NT2/D1 (cell line): ENCODE measurements at regions not wholly inside any gene's neighbourhood (a gene's known extent, or its start where the extent isn't known, plus 50 kb on each side); places are given as distances from the start of the nearest gene placed in this dataset.

Experiments
- DNase-seq: peaks from one replicate; pipeline ENCODE4 v3.0.0-alpha.2; 2011; ENCODE audit warnings: low read depth, low spot score
- H3K27me3 ChIP-seq: 2 replicates; pipeline ENCODE4 v1.6.0; 2011; ENCODE audit warnings: mild to moderate bottlenecking; ENCODE audit not compliant: insufficient read length, insufficient read depth
- H3K36me3 ChIP-seq: 2 replicates; pipeline ENCODE4 v1.6.1; 2011; ENCODE audit warnings: mild to moderate bottlenecking, low read length, mixed read lengths; ENCODE audit not compliant: insufficient read depth, insufficient read length
- H3K4me1 ChIP-seq: 2 replicates; pipeline ENCODE4 v1.5.1; 2011; ENCODE audit not compliant: insufficient read depth, insufficient read length
- H3K4me3 ChIP-seq: 2 replicates; pipeline ENCODE4 v1.5.1; 2011; ENCODE audit warnings: low read depth; ENCODE audit not compliant: insufficient read length
- H3K9ac ChIP-seq: 2 replicates; pipeline ENCODE4 v1.6.0; 2011; ENCODE audit warnings: low read depth; ENCODE audit not compliant: insufficient read length
- H3K9me3 ChIP-seq: 2 replicates; pipeline ENCODE4 v1.5.1; 2011; ENCODE audit warnings: mild to moderate bottlenecking, low read length; ENCODE audit not compliant: insufficient read depth
- SUZ12 ChIP-seq: IDR thresholded peaks from 2 replicates; pipeline ENCODE4 v1.6.1; 2011; ENCODE audit not compliant: insufficient read length, insufficient read depth; ENCODE audit errors: extremely low read depth
- YY1 ChIP-seq: IDR thresholded peaks from 2 replicates; pipeline ENCODE4 v1.6.1; 2011; ENCODE audit not compliant: insufficient read length, insufficient read depth
- ZNF274 ChIP-seq: IDR thresholded peaks from 2 replicates; pipeline ENCODE4 v1.6.1; 2011; ENCODE audit warnings: mild to moderate bottlenecking, low read depth, low read length

- TF ChIP-seq SUZ12 (no peak), YY1 (no peak), ZNF274 (no peak)
- Histone ChIP-seq H3K4me3 (no peak overlapping the region), H3K27me3 (no peaks in the 10 kb centered on the region), H3K9ac (no peak overlapping the region), H3K4me1 (no peaks in the 10 kb centered on the region), H3K36me3 (no peaks in the 10 kb centered on the region), H3K9me3 (no peaks in the 10 kb centered on the region)
- DNase-seq = no peak
Observed at GRCh38 chr5:92460505-92460904, 1077.4 kb upstream of the ARRDC3 start.

GRCh38 chr5:92459654-92460053 is 1076.5 kb upstream of the ARRDC3 start:
- H3K27me3 ChIP-seq = no peaks in the 10 kb centered on the region
- H3K9ac ChIP-seq = no peak overlapping the region
- H3K36me3 ChIP-seq = no peaks in the 10 kb centered on the region
- no peaks in the 10 kb centered on the region for H3K9me3 ChIP-seq
- TF ChIP-seq SUZ12 (no peak), YY1 (no peak), ZNF274 (no peak)
- DNase-seq = no peak
- no peaks in the 10 kb centered on the region for H3K4me1 ChIP-seq
- no peak overlapping the region for H3K4me3 ChIP-seq

DNA sequence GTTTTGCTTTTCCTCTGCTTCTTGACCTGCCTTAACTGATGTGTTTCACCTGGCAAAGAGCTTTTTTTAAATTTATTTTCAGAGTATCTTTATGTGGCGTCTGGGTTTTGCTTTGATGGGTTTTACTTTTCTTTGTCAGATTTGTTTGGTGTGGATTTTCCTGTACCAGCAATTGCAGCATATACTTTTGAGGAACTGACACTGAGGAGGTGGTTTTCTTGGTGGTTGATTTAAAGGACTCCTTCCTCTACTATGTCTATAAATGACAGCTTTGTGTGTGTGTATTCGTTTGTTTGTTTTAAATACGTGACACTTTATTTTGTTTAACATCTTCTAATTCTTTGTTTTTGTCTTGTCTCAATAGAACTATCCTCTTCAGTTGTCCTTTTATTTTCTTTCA is 1071.9 kb upstream of the ARRDC3 start:
- no peaks in the 10 kb centered on the region for H3K9me3 ChIP-seq
- no peak for DNase-seq
- no peak overlapping the region for H3K4me3 ChIP-seq
- H3K27me3 ChIP-seq = no peaks in the 10 kb centered on the region
- no peaks in the 10 kb centered on the region for H3K36me3 ChIP-seq
- no peak overlapping the region for H3K9ac ChIP-seq
- no peaks in the 10 kb centered on the region for H3K4me1 ChIP-seq
- TF ChIP-seq SUZ12 = no peak
- TF ChIP-seq ZNF274 = no peak
- no peak for TF ChIP-seq YY1

DNA sequence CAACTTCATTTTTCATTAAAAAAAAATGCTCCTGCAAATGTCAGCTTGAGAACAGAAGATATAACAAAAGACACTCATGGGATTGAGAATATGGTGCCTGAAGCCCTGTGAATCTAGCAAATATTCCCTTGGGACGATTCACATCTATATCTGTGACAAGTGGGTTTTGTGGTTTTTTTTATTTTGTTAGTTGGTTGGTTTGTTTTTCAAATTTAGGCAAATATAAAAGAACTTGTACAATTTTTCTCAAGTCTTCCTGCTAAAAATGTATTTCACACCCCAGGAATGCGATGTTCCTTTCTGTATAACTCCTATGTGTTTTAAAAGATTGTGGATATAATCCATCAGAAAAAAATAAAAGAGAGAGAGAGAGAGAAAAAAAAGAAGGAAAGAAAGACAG is 1061.8 kb upstream of the ARRDC3 start:
- no peaks in the 10 kb centered on the region for H3K9me3 ChIP-seq
- DNase-seq = no peak
- H3K27me3 ChIP-seq = no peaks in the 10 kb centered on the region
- no peaks in the 10 kb centered on the region for H3K36me3 ChIP-seq
- H3K4me1 ChIP-seq = no peaks in the 10 kb centered on the region
- TF ChIP-seq YY1 = no peak
- TF ChIP-seq SUZ12 = no peak
- no peak for TF ChIP-seq ZNF274
- H3K9ac ChIP-seq = no peak overlapping the region
- no peak overlapping the region for H3K4me3 ChIP-seq

GRCh38 chr5:92435781-92436180 is 1052.7 kb upstream of the ARRDC3 start:
- H3K9me3 ChIP-seq = peaks cover 5% of the 10 kb centered on the region; the same call in 1 of the 2 replicates
- no peak overlapping the region for H3K9ac ChIP-seq

GRCh38 chr5:92429646-92430045 is 1046.5 kb upstream of the ARRDC3 start:
- H3K36me3 ChIP-seq = no peaks in the 10 kb centered on the region
- H3K9me3 ChIP-seq = peaks cover 5% of the 10 kb centered on the region; the same call in 1 of the 2 replicates
- TF ChIP-seq YY1 (no peak), SUZ12 (no peak), ZNF274 (no peak)
- no peak overlapping the region for H3K9ac ChIP-seq
- H3K4me3 ChIP-seq = no peak overlapping the region
- no peak for DNase-seq
- H3K4me1 ChIP-seq = no peaks in the 10 kb centered on the region
- H3K27me3 ChIP-seq = no peaks in the 10 kb centered on the region

More at GRCh38 chr5:92435781-92436180, 1052.7 kb upstream of the ARRDC3 start:
- no peak for TF ChIP-seq YY1
- TF ChIP-seq SUZ12 = no peak
- no peak for TF ChIP-seq ZNF274
- H3K4me1 ChIP-seq = no peaks in the 10 kb centered on the region
- no peaks in the 10 kb centered on the region for H3K27me3 ChIP-seq
- no peak overlapping the region for H3K4me3 ChIP-seq
- DNase-seq = no peak
- H3K36me3 ChIP-seq = no peaks in the 10 kb centered on the region

- Histone ChIP-seq H3K4me1 (no peaks in the 10 kb centered on the region), H3K9me3 (no peaks in the 10 kb centered on the region), H3K27me3 (no peaks in the 10 kb centered on the region), H3K4me3 (no peak overlapping the region), H3K9ac (no peak overlapping the region), H3K36me3 (no peaks in the 10 kb centered on the region)
- no peak for DNase-seq
- TF ChIP-seq YY1 (no peak), ZNF274 (no peak), SUZ12 (no peak)
Observed at GRCh38 chr5:92428415-92428814, 1045.3 kb upstream of the ARRDC3 start.
